GM21390 (cell line): ENCODE measurements at regions not wholly inside any gene's neighbourhood (a gene's known extent, or its start where the extent isn't known, plus 50 kb on each side); places are given as distances from the start of the nearest gene placed in this dataset.
A peak's percentile ranks its signal among the peaks of the same experiment; 100 is the strongest.
"Not testable (repeated sequence)": the region's sequence is repeated elsewhere in the genome, so short reads cannot be mapped to it uniquely, and the experiment has no call there.

Source experiments
- ATAC-seq: cut with Tn5 transposase; IDR thresholded peaks from one replicate; pipeline ENCODE4 v1.9.1; 2021; ENCODE audit not compliant: unreplicated experiment

DNA sequence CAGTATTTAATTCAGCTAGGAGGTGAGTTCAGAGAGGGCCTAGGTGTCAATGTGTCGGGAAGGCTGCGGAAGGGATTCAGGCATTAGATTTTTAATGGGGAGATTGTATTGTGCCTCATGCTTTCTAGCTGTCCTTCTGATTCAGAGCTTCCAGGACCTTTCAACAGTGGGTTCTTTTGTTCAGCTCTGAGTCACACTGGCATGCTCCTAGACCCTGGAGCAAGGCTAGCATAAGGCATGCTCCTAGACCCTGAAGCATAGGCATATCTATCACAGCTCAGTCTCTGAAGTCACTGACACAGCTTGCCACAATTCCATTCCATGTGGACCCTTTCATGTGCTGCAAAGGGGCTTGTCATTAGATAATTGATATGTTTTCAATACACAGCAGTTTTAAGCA lies 396.9 kb downstream of the RAB38 start:
- ATAC-seq: no peak

DNA sequence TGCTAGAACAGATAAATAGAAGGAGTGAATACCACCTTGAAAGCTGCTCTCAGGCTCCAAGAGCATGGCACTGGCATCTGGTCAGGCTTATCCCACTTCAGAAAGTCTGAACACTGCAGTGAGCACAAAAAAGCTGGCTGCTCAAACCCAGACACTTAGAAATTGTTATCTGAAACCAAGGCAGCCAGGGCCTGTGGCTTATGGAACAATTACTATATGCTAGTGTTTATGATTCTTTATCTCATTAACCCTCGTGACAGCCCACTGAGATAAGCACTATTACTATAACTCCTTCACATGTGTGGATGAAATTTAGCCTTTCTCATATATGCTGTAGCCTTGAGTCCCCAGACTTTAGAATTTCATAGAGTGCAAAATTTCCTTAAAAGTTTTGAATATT lies 400.2 kb downstream of the RAB38 start:
- ATAC-seq: no peak

DNA sequence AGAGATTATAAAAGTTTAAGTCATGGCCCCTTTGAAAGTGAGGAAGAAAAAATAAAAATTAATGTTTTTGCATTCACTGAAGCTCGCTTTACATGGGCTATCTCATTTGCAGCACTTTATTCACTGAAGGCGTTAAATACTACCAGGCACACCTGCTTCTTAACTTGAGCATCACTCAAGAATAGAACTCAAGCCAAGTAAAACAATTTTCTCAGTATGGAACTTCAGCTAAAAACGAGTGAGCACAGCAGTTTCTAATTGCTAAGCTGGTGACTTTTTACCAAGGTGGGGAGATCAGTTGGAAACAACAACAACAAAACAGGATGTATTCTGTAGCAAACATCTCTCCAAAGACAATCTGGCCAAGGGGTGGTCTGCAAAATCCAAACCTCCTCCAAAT lies 405.6 kb downstream of the RAB38 start:
- no peak for ATAC-seq

DNA sequence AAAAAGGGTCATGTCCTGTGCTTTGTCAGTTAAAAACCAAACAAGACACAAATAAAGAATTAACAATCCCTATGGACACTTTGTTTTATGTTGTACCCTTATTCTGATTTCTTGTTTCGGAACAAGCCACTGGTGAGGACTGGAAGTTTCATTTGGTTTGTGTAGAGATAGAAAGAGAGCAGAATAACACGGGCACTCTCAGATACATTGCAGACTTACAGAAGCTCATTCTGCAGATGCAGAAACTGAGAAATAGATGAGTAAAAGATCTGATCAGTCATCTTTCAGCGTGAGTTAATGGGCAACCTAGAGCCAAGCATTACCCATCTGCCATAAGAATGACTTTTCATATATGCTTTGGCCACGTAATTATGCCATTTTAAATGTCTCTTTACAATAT lies 407.6 kb downstream of the RAB38 start:
- ATAC-seq: no peak

DNA sequence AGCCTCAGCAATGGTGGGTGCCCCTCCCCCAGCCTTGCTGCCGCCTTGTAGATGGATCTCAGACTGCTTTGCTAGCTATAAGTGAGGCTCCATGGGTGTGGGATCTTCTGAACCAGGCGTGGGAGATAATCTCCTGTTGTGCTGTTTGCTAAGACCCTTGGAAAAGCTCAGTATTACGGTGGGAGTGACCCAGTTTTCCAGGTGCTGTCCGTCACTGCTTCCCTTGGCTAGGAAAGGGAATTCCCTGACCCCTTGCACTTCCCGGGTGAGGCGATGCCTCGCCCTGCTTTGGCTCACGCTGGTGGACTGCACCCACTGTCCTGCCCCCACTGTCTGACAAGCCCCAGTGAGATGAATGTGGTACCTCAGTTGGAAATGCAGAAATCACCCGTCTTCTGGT lies 411.2 kb downstream of the RAB38 start:
- not testable (repeated sequence) for ATAC-seq

DNA sequence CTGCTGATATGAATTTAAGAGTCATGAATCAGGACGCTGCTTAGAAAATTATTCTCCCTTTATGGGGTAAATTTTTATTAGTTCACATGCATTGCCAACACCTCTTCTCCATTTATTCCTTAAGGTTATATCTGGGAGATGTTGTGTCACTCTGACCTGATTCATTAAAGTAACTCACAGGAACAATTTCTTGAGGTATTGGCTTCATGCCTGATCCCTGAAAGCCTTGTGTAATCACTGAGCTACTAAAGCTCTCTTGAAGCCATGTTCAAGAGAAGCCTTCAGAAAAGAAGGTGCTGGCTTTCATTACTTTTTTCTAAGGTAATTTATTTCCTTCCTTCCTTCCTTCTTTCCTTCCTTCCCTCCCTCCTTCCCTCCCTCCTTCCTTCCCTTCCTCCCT lies 420.6 kb downstream of the RAB38 start:
- no peak for ATAC-seq

DNA sequence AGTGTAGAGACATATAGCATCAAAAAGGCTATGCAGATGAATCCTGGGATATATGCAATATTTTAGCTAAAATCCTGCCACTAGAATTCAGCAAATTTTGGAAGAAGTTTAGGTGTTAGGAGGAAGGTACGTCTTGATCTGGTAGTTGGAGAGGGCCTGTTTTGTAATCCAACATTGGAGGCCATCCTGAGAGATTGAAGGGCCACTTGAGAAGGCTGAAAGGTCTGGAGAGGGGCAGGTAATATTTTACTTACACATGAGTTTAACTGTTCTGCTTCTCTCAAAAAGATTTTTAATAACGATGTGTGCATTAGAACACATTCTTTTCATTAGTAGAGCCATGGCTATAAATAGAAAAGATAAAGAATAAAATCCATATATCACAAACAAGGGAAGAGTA lies 422.1 kb downstream of the RAB38 start:
- ATAC-seq: no peak

DNA sequence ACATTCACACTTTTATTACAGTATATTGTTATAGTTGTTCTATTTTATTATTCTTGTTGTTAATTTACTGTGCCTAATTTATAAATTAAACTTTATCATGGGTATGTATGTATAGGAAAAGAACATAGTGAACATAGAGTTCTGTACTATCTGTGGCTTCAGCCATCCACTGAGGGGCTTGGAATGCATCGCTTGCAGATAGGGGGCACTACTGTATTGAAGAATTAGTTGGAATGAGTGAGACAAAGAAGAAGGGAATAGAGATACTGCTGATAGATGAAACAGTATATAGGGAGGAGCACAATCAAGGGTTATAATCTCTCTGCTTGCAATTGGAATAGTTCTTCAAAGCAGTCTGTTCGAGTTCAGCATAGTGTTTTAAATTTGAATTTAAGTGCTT lies 432.2 kb downstream of the RAB38 start:
- ATAC-seq: no peak

DNA sequence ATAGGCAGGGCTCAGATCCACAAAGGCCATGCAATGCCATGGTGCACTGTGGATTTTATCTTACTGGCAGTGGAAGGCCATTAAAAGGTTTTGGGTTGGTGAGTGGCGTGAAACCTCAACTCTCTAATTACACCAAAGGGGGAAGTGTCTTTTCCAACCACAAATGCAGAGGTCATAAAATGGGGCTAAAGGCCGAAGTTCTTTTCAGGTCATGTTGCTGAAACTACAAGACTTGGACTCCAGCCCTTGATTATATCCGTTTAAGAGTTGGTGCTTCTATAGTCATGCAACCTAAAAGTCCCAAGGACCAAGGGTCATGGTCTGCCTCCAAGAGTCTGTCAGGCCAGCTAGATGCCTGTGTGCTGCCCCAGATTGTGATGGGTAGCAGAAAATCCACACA lies 434.3 kb downstream of the RAB38 start:
- ATAC-seq: no peak

DNA sequence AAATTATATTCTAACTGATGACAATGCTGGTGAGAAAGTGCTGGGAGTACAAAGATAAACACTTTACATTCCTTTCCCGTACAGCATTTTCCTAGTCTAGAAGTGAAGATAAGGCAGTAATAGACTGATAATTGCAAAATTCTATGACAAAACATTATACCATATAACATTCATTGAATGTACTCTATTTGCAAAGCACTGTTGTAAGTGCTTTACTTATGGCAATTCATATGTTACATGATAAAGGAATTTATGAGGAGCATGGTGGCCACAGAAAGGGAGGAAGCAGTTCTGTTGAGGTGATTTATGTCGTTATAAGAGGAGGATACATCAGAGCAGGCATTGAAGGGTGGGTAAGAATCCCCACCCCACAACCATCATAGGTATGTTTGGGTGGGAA lies 434.8 kb downstream of the RAB38 start:
- no peak for ATAC-seq

DNA sequence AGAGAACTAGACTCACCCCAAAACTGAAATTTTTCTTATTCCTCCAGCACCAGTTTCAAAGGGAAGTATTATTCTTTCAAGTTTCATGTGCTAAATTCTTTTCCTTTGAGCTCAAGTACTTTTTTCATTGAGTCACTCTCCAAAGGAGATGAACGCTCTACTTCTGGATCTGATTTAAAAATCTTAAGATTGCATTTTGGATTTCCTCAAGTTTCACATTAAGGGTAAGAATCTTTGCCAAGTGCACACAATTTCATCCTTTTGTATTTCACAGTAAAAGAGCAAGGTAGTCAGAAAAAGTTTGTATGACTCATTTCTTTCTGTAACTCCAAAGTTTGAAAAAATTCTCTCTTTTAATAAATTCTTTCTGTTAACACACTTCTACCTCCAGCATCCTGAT lies 435.5 kb downstream of the RAB38 start:
- ATAC-seq: no peak

DNA sequence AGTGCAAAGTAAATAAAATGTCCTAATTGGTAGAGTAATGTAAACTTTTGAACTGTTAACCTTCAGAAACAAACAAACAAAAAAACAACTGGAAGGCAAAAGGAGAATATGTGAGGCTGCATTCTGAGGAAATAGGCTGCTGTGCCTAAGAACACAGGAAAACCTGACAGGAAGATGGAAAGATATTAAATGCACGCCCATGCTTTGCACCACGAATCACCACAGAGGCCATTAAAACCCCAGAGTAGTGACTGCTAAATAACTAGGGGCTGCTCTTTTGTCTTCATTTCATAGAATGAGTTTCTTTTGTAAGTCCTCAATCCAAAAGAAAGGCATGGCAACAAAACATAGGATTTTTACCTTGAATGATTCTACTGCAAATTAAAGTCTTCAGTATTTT lies 436.0 kb downstream of the RAB38 start:
- no peak for ATAC-seq

DNA sequence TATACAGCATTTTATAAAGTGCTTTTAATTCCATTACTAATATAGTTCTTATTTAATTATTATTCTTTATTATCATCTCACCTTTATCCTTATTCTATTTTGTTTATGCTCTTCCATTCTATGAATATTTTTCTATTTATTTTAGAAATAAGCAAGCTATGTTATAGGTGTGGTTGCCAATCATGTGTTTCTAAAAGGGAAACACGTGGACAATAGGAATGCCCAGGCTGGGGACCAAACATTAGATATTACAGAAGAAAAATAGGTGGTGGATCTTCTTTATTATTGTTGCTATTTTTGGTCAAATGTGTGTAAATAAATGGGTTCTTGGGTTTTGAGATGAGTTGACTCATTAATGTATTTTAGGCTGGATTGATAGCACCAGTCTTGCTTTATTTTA lies 438.3 kb downstream of the RAB38 start:
- ATAC-seq: no peak

DNA sequence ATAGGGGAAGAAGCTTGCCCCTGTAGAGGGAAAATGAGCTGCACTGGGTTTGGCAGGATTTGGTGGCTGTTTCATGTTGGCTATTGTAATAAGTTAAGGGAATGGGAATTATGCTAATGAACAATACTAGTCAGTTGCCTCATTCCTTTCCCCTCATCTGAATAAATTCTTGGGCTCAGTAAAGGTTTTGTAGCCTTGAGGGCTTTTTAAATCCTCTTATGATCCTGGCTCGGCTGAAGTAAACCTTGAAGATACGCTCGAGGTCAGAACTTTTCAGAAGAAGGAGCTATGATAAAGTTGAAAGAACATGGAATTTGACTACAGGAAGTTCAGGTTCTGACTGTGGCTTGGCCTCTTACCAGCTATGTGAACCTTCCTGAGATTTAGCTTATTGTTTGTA lies 448.7 kb downstream of the RAB38 start:
- no peak for ATAC-seq

DNA sequence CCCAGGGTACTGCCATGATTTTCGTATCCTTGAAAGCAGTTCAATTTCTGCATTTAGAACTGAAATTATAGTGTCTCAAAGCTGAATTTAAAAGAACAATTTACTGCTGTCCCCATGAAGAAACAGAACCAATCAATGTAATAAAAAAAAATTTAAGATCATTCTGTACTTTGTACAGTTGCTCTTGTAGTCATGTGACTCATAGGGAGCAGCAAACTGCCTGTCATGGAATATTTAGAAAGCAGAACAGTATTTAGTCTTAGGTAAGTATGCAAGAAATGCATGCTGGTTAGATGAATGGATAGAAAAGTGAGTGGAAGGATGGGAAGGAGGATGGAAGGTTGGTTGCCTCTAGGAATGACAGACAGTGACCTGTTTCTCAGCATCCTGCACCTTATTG lies 450.9 kb downstream of the RAB38 start:
- no peak for ATAC-seq

DNA sequence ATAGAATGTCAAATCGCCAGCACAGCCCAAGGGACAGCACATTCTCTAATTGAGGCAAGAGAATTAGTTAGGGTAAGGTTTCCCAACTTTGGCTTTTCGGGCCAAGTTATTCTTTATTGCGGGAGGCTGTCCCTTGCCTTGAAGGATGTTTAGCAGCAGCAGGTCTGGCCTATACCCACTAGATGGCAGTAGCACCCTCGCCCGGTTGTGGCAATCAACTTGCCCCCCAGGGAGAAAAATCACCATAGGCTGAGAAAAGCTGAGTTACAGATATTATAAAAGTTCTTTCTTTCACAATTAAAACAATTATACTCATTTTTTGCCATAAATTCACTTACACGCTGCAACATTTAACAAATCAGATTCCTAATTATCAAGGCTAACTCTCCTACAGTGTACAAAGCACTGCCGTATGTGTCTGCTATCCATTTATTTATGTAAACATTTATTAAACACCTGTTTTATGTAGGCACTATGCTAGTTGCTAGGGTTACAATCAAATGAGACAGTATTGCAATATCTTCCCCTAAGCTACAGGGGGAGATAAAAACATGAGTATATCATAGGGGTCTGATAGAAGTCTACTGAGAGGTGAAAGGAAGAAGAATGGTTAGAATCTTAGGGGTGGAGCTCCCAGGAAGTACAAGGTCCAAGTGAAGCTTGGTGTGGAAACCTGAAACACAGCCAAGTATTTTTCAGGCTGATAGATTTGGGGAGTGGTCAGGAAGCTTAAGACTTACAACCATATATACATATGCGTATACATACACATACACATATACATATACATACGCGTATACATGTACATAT lies 452.3 kb downstream of the RAB38 start:
- peak; percentile 66 for ATAC-seq

DNA sequence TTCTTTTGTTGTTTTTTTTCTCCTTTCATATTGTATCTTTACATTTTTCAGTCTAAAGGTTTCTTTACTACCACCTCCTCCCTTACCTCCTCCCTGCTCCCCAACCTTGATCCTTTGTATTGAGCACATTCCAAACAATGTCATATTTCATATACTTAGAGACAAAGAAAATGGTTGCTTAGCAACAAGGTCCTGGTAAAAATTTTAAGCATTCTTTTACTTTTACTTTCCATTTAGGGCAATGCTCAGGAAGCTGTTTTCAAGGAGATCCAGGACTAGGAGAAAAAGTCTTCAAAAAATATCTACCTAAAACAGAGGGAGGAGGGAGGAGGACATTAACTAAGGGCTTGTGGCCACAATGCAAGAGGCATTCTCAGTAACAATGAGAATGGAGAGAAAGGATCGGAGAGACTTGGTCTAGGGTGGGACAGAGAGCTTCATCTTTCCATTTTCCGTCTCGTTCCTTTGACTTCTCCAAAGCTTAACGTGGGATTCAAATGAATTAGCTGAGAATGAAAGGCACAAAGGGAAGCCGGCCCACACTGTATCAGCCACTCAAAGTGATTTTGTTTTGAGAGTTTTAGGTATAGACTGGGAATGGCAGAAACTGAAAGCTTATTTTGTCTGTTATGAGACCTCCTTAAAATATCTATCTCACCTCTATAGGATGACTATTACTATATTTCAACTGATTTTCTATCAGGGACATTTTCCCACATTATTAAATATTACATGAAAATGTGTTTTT lies 455.7 kb downstream of the RAB38 start:
- ATAC-seq: no peak

DNA sequence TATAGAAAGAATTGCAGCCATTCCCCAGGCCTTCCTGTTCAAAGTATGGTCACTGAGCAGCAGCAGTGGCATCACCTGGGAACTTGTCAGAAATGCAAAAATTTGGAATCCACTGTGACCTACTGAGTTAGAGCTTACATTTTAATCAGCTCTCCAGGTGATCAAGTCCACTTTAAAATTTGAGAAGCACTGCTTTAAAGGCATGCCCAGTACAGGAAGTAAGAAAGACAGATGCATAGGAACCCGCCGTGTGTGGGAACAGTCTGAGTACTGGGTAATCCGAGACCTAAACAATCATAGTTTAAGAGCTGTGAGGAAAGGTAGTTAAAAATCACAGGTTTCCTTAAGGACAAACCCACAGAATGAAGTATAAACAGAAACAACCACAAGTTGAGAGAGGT lies 462.4 kb downstream of the RAB38 start:
- no peak for ATAC-seq

DNA sequence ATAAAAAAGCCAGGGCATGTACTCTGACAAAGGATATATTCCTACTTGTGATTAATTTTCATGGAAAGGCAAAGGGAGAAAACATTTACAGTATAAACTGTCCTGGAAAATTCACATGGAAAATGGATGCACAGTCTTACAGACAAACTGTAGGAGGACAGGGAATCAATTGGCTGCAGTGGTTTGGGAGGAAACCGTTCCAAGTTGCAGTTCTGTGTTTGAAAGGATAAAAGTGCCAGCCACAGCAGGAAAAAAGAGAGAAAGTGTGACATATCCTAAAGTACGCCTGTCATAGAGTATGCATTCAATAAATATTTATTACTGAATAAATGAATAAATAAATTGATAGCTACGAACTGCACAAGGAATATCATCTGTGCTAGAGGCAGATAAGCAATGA lies 462.9 kb downstream of the RAB38 start:
- ATAC-seq: no peak

DNA sequence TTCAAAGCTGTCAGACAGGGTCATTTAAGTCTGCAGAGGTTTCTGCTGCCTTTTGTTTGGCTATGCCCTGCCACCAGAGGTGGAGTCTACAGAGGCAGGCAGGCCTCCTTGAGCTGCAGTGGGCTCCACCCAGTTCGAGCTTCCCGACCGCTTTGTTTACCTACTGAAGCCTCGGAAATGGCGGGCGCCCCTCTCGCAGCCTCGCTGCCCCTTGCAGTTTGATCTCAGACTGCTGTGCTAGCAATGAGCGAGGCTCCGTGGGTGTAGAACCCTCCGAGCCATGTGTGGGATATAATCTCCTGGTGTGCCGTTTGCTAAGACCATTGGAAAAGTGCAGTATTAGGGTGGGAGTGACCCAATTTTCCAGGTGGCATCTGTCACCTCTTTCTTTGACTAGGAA lies 471.7 kb downstream of the RAB38 start:
- not testable (repeated sequence) for ATAC-seq

DNA sequence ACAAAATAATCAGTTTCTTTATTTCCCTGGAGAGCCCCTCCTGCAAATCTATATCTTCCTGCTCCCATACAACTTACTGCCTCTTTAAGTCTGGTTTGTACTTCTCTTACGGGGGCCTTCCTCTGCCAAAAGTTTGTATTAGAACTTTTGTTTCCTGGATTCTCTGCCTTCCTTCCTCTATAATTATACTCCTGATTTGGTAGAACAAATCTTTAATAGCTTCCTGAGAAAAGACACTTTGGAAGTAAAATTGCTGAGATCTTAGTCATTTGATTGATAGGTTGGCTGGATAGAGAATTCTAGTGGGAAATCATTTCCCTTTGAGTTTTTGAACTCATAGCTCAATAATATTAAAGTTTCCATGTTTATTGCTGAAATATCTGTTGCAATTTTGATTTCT lies 499.2 kb downstream of the RAB38 start:
- ATAC-seq: no peak

DNA sequence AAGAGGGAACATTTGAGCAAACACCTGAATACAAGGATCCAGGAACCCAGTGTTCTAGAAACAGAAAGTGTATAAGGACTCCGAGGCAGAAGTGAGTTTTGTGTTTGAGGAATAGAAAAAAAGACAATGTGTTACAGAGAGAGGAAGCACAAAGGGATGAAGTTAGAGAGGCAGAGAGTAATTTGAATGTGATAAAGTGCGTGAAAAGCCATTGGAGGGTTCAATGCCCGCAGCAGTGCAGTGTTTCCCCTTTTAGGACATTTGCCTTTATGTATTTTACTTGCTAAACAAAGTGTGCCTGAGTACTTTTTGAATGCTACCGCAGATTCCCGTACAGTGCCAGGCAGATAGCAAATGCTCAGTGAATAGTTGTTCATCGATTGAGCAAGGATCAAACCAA lies 508.5 kb downstream of the RAB38 start:
- ATAC-seq: no peak

DNA sequence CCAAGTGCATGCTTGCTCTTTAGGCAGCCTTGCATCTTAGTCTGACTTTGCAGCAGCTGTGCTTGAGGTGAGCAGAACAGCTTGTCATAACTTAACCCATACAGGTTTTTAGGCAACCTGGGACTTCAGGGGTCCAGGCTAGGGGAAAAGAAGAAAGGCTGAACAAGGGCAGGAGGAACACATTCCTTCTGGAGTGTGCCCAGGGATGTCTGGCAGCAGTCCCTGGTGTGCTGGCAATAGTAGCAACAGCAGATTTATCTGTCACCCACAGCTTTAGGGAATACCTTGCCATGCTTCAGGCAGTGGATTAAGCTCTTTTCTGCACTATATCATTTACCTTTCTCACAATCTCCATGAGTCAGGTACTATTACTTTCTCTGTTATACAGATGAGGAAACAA lies 513.0 kb downstream of the RAB38 start:
- no peak for ATAC-seq
